Endothelial cell of umbilical vein (primary cell): ENCODE measurements at regions not wholly inside any gene's neighbourhood (a gene's known extent, or its start where the extent isn't known, plus 50 kb on each side); places are given as distances from the start of the nearest gene placed in this dataset.

Experiments
- CTCF ChIP-seq, 2 donors: IDR thresholded peaks; 1 replicate in 1 of 2; 2 replicates in 1 of 2; pipeline ENCODE4 v1.5.1; 2011; ENCODE audit warnings: low read length in 2 of 2, mild to moderate bottlenecking in 2 of 2, moderate library complexity in 2 of 2, control low read depth in 1 of 2, inconsistent platforms in 1 of 2, low read depth in 1 of 2; ENCODE audit not compliant: insufficient read depth in 1 of 2; ENCODE audit errors: extremely low read depth in 1 of 2
- EZH2 ChIP-seq: IDR thresholded peaks from 2 replicates; pipeline ENCODE4 v1.6.1; 2012; ENCODE audit warnings: borderline replicate concordance, low read depth, mild to moderate bottlenecking, moderate library complexity, low read length, inconsistent platforms; ENCODE audit not compliant: severe bottlenecking
- GATA2 ChIP-seq: IDR thresholded peaks from 2 replicates; pipeline ENCODE4 v1.7.0; 2011; ENCODE audit warnings: low read depth, mild to moderate bottlenecking, moderate library complexity, mixed read lengths, low read length; ENCODE audit not compliant: insufficient read length, insufficient read depth
- JUN ChIP-seq: IDR thresholded peaks from 2 replicates; pipeline ENCODE4 v1.6.1; 2011; ENCODE audit warnings: borderline replicate concordance, low read depth; ENCODE audit not compliant: insufficient read length, insufficient read depth
- MAX ChIP-seq: IDR thresholded peaks from 2 replicates; pipeline ENCODE4 v1.6.1; 2011; ENCODE audit not compliant: insufficient read depth, insufficient read length
- POLR2A ChIP-seq: IDR thresholded peaks from 2 replicates; pipeline ENCODE4 v1.6.1; 2012; ENCODE audit warnings: low read depth, mild to moderate bottlenecking, control low read depth, low read length
- POLR2AphosphoS5 ChIP-seq: IDR thresholded peaks from 2 replicates; pipeline ENCODE4 v1.6.1; 2012; ENCODE audit warnings: low read depth, mild to moderate bottlenecking, control low read depth, low read length, moderate library complexity; ENCODE audit not compliant: insufficient read depth

GRCh38 chr4:163923092-163923491 is 428.6 kb downstream of the TMA16 start:
- TF ChIP-seq POLR2AphosphoS5 (no peak), CTCF (IDR thresholded peaks at IDR 0.05; ENCODE audit: extremely low read depth in 1 of 2, insufficient read depth in 1 of 2, low read depth in 1 of 2, low read length in 2 of 2) (no peak), POLR2A (no peak), EZH2 (no peak), GATA2 (no peak), JUN (no peak), MAX (no peak)
